RWPE1 (cell line): ENCODE measurements at regions not wholly inside any gene's neighbourhood (a gene's known extent, or its start where the extent isn't known, plus 50 kb on each side); places are given as distances from the start of the nearest gene placed in this dataset.

ENCODE experiments used
- CTCF ChIA-PET: fragments of 350-600 bp; sonication (Branson Sonifier 250); formaldehyde crosslinking; extraction: SDS; loops from one replicate; lab custom pipeline; 2021; lab: Yijun Ruan, JAX
- POLR2A ChIA-PET: fragments of 400-600 bp; formaldehyde crosslinking; extraction: SDS; loops from one replicate; lab custom pipeline; 2020; ENCODE audit warnings: antibody characterized with exemption; ENCODE audit not compliant: low non-redundant PET; lab: Yijun Ruan, JAX
- DNase-seq: peaks from one replicate; pipeline ENCODE4 v3.0.0; 2012; ENCODE audit warnings: low spot score
- H3K27ac ChIP-seq: fragments of 450-650 bp; 2 replicates; pipeline ENCODE4 v1.5.1; 2017
- CTCF ChIP-seq: fragments of 450-650 bp; conservative IDR thresholded peaks from 2 replicates; pipeline ENCODE4 v1.5.1; 2017; ENCODE audit warnings: low read depth, mild to moderate bottlenecking

GRCh38 chr11:18878211-18878610 lies 61.0 kb downstream of the MRGPRX1 start:
- CTCF ChIA-PET: interaction anchor here (0.6 kb wide), 1 partner anchor 41 kb away, joined by 3 read pairs; no protein-coding TSS in a partner anchor
- TF ChIP-seq CTCF: no peak
- POLR2A ChIA-PET: no interaction called here
- no peak overlapping the region for H3K27ac ChIP-seq
- no peak for DNase-seq

- ChIA-PET POLR2A (no interaction called here), CTCF (no interaction called here)
- no peak overlapping the region for H3K27ac ChIP-seq
- TF ChIP-seq CTCF: no peak
- DNase-seq: no peak
These were observed 73.3 kb downstream of the MRGPRX1 start for GRCh38 chr11:18865951-18866350.

GRCh38 chr11:18865261-18865660 lies 73.7 kb upstream of the PTPN5 start:
- no peak for TF ChIP-seq CTCF
- ChIA-PET CTCF (interaction anchor here (0.5 to 0.6 kb wide), 2 partner anchors 12 to 53 kb away, joined by 3 to 8 read pairs; no protein-coding TSS in a partner anchor), POLR2A (no interaction called here)
- DNase-seq: no peak
- H3K27ac ChIP-seq: no peak overlapping the region

DNA sequence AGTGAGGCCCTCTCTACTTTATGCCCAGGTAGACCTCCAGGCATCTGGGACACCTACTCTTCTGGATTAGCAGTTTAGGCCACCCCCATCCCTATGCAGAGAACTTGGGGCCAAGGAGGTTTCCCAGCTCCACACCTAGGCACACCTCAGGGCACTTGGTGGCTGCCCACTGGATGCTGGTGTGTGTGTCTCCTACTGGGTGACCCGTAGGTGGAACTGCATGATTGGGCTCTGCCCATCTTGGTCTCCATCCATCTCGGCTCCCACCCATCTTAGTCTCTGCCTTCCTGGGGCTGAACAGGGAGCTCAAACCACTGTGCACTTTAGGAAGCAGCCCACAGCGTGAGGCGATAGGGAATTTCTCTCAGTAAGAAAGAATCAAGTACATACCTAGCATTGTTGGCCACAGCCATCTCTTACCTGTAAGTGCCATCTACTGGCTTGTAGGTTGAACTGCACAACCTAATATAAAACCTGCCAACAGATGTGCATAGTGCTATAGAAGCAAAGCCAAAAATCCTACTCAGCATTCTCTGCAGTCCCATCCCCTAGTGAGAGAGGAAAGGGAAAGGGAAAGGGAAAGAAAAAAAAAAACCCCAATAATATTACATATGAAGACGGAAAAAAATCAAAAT lies 61.6 kb upstream of the PTPN5 start:
- peak; percentile 60 for TF ChIP-seq CTCF
- POLR2A ChIA-PET: no interaction called here
- peak; percentile 19 for DNase-seq
- no peak overlapping the region for H3K27ac ChIP-seq
- CTCF ChIA-PET: interaction anchor here (0.7 to 1.2 kb wide), 7 partner anchors 10 to 301 kb away, joined by 3 to 7 read pairs (median 3); no protein-coding TSS in a partner anchor

DNA sequence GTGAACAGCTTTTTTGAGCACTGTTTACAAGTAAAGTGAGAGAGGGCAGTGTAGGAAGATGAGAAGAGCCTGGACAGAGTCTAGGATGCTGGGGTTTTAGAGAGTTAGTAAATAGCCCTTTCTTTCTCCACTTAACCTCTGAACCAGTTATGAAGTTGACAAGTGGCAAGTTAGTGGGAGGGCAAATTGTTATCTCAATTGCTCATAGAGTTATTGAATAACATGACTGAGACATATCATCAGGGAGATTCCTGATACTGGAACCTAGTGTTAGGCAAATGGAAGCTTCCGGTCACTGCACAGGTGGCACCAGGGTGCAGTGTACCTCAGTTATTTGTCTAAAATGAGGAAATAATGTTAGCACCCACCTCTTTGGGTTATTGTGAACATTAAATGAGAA lies 57.8 kb upstream of the PTPN5 start:
- H3K27ac ChIP-seq: no peak overlapping the region
- ChIA-PET POLR2A (no interaction called here), CTCF (interaction anchor here (0.6 kb wide), 1 partner anchor 1135 kb away, joined by 4 read pairs; no protein-coding TSS in a partner anchor)
- no peak for TF ChIP-seq CTCF
- no peak for DNase-seq

DNA sequence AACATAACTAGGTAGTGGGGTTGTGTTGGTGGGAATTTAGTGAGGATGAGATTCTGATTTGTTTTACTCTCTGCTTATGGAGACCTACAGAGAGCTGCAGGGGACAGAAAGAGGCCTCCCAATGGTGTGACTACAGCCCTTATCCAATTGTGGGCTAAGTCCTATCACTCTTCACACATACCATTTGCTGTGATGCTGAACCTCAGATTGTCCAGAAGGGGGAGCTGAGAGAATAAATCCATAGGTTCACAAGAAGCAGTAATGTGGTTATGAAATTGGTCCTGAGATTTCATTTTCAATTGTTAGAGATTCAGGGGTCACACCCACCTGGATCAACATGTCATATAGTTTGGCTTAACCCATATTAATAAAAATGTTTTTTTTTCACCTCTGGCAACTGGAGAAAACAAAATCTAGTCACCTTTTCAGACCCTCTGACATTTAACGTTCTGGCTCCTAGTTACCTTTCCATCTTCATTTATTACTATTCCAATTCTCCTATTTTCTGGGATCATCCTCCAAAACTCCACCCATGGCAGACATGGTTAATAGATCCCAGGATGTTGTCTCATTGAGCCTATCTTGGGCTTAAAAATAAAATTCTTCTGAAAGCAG lies 53.3 kb upstream of the PTPN5 start:
- no peak overlapping the region for H3K27ac ChIP-seq
- TF ChIP-seq CTCF: peak; percentile 57
- ChIA-PET POLR2A (no interaction called here), CTCF (interaction anchor here (0.7 to 1.1 kb wide), 3 partner anchors 10 to 226 kb away, joined by 3 to 5 read pairs (median 3); no protein-coding TSS in a partner anchor)
- peak; percentile 44 for DNase-seq
